NCI-H748 treated with DMSO at 0.1 percent for 48 hours (cell line): ENCODE measurements at regions not wholly inside any gene's neighbourhood (a gene's known extent, or its start where the extent isn't known, plus 50 kb on each side); places are given as distances from the start of the nearest gene placed in this dataset.

ENCODE experiments used
- DNase-seq: peaks from one replicate; lab custom pipeline; 2025; lab: John Stamatoyannopoulos, UW

DNA sequence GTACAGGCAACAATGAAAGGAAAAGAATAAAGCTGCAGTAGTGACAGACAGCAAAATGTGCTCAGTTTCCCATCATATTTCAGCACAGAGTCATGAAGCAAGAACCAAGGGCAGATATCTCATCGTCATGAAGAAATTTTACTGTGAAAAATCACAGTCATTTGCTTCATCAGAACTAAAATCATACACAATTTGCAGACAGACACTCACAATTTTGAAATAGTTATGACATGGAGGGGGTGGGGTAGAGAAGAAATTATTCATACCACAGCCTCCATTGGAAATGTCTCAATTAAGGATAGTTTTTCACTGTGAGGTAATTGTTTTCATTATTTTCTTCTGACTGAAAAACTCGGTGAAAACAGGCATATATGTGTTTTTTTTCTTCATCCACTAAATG is 78.8 kb upstream of the CNTN3 start:
- DNase-seq: no peak

DNA sequence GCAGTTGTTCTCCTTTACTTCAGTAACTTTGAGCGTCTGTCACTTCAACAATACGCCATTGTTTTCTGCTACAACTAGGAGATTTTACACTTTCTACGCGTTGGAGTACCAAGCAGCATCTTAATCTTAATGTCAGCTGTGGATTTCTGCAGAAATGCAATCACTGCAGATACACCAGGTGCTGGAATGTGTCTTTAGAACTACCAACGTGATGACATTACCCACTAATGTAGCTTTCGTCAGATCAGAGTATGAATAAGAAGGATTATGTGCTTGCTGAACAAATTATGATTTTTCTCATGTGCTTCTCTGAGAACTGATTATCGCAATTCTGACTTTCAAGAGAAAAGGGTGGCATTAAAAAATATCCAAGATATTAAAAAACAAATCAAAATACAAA is 77.5 kb upstream of the CNTN3 start:
- DNase-seq: no peak

DNA sequence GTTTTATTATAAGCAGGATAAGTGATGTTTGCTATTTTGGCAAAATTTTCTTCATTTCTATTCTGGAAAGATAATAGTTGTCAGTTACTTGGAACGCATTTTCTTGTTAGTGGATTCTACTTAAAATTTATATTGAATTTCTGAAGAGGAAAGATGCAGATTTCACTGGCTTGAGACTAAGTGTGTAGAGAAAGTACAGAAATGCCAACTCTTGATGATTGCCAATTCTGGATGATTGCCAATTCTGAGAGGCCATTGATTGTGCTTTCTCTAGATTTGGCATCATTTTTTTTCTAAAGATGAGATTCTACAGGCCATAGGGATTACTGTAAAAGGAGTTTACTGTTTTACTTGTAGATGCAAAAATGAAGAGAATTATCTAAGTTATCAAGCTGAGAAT is 58.9 kb upstream of the CNTN3 start:
- DNase-seq: no peak

DNA sequence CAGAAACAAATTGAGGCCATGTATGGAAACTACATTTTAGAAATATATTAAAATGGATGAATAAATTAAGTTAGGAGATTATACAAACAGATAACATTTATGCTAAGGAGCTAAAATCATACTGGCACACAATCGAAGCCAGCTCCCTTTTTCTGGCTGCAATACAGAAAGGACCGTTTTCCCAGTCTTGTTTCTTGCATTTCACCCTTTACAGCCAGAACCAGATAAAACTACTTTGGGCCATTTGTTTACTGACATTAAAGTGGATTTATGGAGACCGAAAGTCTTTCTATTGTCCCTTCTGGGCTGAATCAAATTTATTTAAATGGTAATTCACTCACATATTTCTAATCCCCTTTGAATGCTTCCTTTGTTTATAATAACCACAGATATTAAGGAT is 50.1 kb upstream of the CNTN3 start:
- DNase-seq: no peak
